HG02938 (cell line): ENCODE measurements at regions not wholly inside any gene's neighbourhood (a gene's known extent, or its start where the extent isn't known, plus 50 kb on each side); places are given as distances from the start of the nearest gene placed in this dataset.
A peak's percentile ranks its signal among the peaks of the same experiment; 100 is the strongest.

ENCODE experiments used
- ATAC-seq: cut with Tn5 transposase; IDR thresholded peaks from one replicate; pipeline ENCODE4 v1.9.1; 2021; ENCODE audit warnings: mild to moderate bottlenecking, moderate library complexity; ENCODE audit not compliant: unreplicated experiment

DNA sequence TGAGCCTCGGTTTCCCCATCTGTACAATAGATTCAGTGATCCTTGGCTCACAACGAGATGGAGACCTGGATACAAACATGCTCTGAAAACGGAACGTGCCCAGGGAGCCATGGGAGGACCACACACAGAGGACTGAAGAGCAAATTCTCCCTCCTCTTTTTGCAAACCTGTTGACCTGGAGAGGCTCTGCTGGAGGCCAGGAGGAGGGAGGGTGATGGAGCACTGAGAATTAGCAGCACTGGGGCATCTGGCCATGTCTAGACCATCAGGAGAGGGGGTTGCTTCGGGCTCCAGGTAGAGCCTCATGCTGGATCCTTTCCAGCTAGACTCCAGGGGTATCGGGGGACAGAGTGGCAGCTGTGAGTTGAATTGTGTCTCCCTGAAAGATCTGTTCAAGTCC, 97.4 kb upstream of the GPR26 start:
- ATAC-seq: no peak

DNA sequence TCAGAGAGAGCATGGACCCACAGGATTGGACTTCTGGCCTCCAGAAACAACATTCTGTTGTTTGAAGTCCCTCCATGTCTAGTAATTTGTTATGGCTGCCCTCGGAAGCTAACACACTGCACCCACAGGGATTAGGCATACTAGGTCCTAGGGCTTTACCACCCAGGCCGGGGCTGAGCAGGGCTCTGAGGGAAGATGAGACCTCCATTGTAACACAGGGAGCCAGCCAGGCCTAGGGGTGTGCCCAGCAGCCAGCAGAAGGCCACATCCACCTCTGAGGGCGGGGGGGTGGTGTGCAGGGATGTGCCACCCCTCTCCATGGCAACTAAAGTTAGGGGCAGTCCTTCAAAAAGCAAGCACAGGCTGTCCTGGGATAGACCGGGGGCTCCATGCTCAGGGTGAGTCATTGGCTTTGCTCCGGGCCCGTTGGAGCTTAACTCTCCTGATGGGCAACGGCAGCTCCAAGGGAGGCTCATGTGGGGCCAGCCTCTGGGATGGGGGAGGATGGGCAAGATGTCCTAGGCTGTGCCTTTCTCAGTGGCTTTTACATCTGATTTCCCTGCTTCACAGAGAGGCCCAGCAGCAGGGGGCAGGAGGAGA, 96.6 kb upstream of the GPR26 start:
- ATAC-seq: no peak

- ATAC-seq: no peak
These were observed 95.9 kb upstream of the GPR26 start for GRCh38 chr10:123570051-123570897.

- ATAC-seq: no peak
These were observed 95.1 kb upstream of the GPR26 start for GRCh38 chr10:123570898-123571515.

- ATAC-seq: no peak
These were observed 94.2 kb upstream of the GPR26 start for GRCh38 chr10:123571978-123572377.

DNA sequence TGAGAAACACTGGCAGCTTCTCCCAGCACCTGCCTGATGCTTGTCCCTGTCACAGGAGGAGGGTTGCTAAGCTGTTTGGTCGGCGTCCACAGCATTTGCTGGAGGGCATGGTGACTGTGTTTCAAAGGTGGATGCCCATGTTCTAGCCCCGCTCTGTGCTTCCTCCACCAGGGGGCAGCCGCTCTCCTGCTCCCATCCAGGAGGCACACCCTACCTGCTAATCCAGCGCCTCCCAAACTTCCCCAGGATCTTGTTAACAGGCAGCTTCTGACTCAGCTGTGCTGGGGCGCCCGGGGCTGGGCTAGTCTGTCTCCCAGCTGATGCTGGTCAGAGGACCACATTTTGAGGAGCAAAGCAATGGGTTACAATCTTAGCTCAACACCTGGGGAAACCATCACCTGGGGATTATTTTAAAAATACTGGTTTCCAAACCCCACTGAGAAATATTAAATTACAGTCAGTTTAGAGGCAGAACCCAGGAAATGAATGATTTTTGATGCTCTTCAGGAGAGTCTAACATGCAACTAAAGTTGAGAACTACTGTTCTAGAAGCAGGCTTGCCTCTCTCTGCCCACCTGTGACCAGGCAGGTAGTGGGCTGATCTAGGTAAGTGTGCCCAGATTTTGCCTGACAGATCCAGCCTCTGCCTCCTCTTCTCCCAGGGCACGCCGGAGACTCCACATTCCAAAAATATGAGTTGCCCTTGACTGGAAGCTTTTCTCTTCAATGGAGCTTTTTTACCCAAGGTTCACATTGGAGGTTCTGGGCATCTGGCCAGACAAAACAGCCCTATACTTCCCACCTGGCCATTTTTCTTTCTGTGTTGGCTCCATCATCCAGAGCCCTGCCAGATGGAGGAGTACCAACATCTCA, 92.7 kb upstream of the GPR26 start:
- no peak for ATAC-seq

GRCh38 chr10:123574109-123574698, 92.0 kb upstream of the GPR26 start:
- no peak for ATAC-seq

DNA sequence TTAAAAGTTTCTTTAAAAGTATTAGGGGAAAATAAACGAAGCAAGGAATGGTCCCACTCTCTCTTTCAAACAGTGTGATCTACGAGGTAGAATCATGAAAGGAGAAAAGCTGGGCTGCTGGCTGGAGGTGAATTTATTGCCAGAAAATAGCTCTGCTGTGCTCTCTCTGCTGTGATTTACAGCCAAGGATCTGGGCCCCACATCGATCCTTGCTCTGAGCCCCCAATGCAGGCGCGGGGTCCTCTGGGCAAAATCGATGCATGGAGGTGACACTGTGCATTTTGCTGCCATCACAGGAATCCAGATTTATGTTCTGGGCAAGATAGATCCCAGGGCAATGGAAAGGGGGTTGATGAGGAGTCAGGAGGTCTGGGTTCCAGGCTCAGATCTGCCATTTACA, 91.0 kb upstream of the GPR26 start:
- no peak for ATAC-seq

DNA sequence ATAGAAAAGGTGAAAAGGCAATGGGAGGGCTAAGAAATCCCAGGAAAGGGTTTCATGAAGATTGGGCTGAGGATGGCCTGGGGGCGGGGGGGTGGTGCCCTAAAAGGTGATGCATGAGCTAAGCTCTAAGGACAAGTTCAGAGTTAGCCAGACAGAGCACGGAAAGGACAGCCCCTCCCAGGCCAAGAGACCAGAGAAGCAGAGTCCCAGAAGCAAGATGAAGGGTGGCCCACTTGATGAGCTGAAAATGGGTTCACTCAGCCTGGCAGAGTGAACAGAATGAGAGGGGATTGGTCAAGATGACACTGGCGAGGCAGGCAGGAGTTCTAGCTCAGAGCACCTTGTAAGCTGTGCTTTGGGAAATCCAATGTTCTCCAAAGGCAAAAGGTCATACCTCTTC, 89.4 kb upstream of the GPR26 start:
- no peak for ATAC-seq

DNA sequence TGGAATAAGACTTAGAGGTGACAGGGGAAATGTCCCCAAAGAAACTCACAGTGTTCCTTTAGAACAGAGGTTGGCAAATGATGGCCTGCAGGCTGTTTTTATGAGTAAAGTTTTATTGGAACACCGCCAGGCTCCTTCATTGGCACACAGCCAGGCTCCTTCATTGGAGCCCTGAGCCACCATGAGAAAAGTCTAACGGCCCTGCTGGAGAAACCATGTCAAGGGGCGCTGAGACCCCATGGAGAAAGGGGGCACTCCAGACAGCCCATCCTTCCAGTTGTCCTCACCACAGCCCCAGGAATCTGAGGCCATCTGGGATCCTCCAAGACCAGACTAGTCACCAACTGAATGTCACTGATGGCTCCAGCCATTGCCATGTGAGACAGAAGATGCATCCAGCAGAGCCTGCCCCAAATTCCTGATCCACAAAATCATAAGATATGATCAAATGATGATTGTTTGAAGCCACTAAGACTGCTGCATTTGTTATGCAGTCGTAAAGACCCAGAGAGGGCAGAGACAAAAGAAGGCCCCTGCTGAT, 88.2 kb upstream of the GPR26 start:
- no peak for ATAC-seq

- ATAC-seq: no peak
These were observed 87.4 kb upstream of the GPR26 start for GRCh38 chr10:123578721-123579120.

DNA sequence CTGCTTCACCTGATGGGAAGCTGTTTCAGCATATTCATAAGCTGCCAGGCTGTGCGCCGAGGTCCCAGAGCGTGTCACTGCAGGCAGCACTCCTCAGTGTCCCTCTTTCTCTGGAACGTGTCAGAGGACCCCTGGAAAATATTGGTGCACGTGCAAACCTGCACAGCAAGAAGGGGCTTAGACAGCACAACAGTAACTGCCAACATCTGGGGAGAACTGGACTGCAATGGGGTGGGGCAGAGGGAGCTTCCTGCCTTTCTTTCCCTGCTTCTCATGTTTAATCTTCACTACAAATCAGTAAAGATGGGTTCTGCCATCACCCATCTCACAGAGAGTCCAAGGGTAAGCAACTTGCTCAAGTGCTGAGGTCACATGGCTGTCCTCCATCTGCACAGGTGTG, 86.5 kb upstream of the GPR26 start:
- no peak for ATAC-seq

DNA sequence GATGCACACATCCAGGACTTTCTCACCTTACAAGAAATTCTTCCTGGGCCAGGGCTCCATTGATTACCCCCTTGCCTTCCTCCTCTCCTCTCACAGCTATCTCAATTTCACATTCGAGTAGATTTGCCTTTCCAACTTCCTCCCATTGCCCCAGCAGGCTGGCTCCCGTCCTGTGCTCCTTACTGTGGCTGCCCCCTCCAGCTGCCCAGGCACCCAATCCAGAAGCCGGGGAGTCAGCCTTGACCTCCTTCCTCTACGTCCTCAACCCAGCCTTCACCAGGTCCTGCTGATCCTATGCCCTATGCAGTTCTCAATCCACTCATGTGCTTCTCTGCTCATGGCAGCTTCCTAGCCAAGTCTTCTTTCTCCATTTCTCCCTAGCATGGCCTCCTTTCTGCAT, 85.7 kb upstream of the GPR26 start:
- ATAC-seq: no peak

GRCh38 chr10:123581656-123582055, 84.5 kb upstream of the GPR26 start:
- ATAC-seq: no peak

GRCh38 chr10:123582084-123582989, 83.8 kb upstream of the GPR26 start:
- peak; percentile 52 for ATAC-seq

DNA sequence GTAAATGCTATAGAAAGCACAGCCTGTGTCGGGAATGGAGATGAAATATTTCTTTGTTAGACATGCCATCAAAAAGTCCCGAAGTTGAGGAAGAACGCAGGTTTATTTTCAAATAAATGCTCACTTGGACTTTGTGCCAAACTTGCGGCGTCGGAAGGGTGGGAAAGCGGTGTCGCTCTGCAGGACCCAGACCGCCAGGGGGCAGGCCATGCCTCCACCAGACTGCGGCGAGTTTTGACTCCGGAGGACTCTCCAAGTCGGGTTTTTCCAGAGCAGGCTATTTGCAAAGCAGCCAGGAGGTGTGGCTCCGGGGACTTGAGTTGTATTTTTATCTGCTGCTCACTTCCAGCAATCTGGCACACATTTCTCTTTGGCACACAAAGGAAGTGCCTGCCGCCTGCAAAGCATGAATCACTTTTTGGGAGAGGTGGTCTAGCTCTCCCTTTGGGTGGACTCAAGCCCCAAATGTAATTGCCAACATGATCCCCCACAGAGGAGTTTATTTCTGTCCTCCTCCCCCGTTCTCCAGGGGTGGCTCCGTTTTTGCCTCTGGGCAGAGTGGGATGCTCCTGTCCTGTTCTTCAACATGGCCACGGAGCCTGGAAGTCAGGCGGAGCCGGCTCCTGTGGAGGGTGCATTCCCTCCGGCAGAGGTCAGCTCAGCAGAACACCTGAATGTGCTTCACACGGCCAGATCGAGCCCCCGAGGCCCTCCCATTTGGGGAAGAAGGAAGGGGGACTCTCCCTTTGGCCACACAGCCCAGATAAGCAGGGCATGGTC, 82.3 kb upstream of the GPR26 start:
- ATAC-seq: no peak

DNA sequence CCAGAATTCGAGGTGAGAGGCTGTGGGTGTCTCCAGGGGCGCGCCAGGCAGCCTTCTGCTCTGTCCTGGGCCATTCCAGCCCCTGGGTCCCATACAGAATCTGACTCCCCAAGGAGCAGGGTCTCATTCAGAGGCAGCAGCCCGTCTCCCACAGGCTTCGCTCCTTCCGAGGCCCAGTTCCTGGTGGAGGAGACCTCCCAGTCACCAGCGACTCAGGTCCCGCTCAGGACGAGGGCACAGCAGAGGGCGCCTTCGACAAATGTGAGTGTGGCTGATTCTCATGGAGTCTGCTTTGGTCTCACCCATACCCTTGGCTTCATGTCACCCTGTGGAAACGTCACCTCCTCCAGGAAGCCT, 81.8 kb upstream of the GPR26 start:
- ATAC-seq: no peak

DNA sequence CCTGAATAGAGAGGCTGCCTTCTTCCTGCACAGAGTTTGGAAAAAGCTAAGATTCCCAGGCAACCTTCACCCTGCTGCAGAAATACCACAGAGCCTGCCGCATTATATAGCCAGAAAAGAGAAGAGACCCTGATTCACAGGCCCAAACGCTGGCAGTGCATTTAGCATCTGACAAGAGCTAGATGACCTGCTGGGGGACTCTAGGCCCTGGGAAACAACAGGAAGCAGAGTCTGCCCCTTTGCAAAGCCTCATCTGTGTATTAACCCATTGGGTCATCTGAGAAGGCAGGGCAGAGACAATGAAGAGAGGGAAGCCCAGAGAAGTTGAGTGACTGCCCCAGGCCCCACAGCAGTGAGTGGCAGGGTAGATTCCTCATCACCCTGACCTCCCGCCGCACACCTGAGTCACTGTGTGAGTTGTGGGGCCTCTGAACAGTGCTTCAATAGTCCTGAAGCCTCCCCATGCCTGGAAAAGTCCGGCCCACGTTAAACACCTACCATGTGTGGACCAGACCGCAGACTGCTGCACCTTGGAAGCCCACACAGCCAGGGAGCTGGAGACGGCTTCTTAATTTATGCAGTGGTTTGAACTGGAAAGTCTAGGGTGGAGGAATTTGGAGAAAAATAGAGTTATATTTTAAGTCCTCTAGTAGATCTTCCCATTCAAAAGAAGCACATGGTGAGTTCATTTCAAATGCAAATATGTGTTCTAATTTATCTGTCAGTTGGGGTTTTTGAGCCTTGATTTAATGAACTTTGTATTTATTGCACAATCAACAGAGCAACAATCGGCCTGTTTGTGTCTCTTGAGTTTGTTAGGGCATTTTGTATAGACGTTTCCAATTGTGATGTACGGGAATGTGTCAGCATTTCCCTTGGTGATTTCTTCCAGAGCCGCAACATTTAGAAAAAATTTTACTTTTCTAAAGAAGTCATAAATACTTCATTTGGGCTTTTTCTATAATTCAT, 80.4 kb upstream of the GPR26 start:
- ATAC-seq: no peak
